PC-3 (cell line): ENCODE measurements at regions not wholly inside any gene's neighbourhood (a gene's known extent, or its start where the extent isn't known, plus 50 kb on each side); places are given as distances from the start of the nearest gene placed in this dataset.

Experiments used
- ATAC-seq: fragments of 200-7000 bp; cut with Tn5 transposase; 2 replicates; pipeline ENCODE4 v1.9.1; 2020; ENCODE audit warnings: mild to moderate bottlenecking, moderate library complexity
- BruUV-seq: library from RNA; stranded (reverse); fragments of 400-500 nt; replicated peaks from 2 replicates; lab custom pipeline; 2021; lab: Mats Ljungman, UMichigan
- CTCF ChIA-PET: fragments of 300-600 bp; sonication (Branson Sonifier 250); formaldehyde crosslinking; loops from one replicate; lab custom pipeline; 2022; ENCODE audit warnings: antibody characterized with exemption; lab: Charles Lee
- POLR2A ChIA-PET: fragments of 300-600 bp; sonication (Branson Sonifier 250); formaldehyde crosslinking; loops from one replicate; lab custom pipeline; 2022; ENCODE audit warnings: antibody characterized with exemption; ENCODE audit not compliant: unreplicated experiment; lab: Charles Lee
- DNase-seq: peaks from one replicate; pipeline ENCODE4 v3.0.0-alpha.2; 2015
- H2AFZ ChIP-seq: fragments of 300-600 bp; sonication (generic); 2 replicates; pipeline ENCODE4 v1.6.0; 2016; ENCODE audit warnings: antibody characterized with exemption, low read length
- H3F3A ChIP-seq: fragments of 300-600 bp; sonication (generic); one replicate; pipeline ENCODE4 v1.6.0; 2017; ENCODE audit warnings: antibody characterized with exemption, low read length, control low read depth, mild to moderate bottlenecking; ENCODE audit not compliant: unreplicated experiment
- H3K27ac ChIP-seq: fragments of 300-600 bp; sonication (generic); 2 replicates; pipeline ENCODE4 v1.5.1; 2016; ENCODE audit warnings: mild to moderate bottlenecking, low read length
- H3K27me3 ChIP-seq: fragments of 300-600 bp; sonication (generic); 2 replicates; pipeline ENCODE4 v1.6.1; 2016; ENCODE audit warnings: low read length, mixed read lengths
- H3K36me3 ChIP-seq: fragments of 300-600 bp; sonication (generic); 2 replicates; pipeline ENCODE4 v1.6.1; 2016; ENCODE audit warnings: low read depth, mixed run types, low read length, mixed read lengths
- H3K4me1 ChIP-seq: fragments of 300-600 bp; sonication (generic); 2 replicates; pipeline ENCODE4 v1.5.1; 2016; ENCODE audit warnings: low read length; ENCODE audit not compliant: insufficient read depth
- H3K4me2 ChIP-seq: fragments of 300-600 bp; sonication (generic); 2 replicates; pipeline ENCODE4 v1.6.0; 2016; ENCODE audit warnings: low read length
- H3K4me3 ChIP-seq: fragments of 300-600 bp; sonication (generic); 2 replicates; pipeline ENCODE4 v1.5.1; 2016; ENCODE audit warnings: mild to moderate bottlenecking, low read length, mixed read lengths
- H3K79me2 ChIP-seq: fragments of 300-600 bp; sonication (generic); 2 replicates; pipeline ENCODE4 v1.6.1; 2017; ENCODE audit warnings: low read length, mixed read lengths
- H3K9ac ChIP-seq: fragments of 300-600 bp; sonication (generic); 2 replicates; pipeline ENCODE4 v1.6.0; 2016; ENCODE audit warnings: mild to moderate bottlenecking, low read length
- H3K9me2 ChIP-seq: fragments of 300-600 bp; sonication (generic); replicated peaks from 2 replicates; pipeline ENCODE4 v1.6.1; 2016; ENCODE audit warnings: mixed run types, low read length, mixed read lengths
- H3K9me3 ChIP-seq: fragments of 300-600 bp; sonication (generic); 2 replicates; pipeline ENCODE4 v1.6.1; 2016; ENCODE audit warnings: low read length, mixed read lengths
- H4K20me1 ChIP-seq: fragments of 300-600 bp; sonication (generic); 2 replicates; pipeline ENCODE4 v1.6.1; 2016; ENCODE audit warnings: low read length, mixed read lengths
- EZH2 ChIP-seq: fragments of 300-600 bp; sonication (generic); IDR thresholded peaks from one replicate; pipeline ENCODE4 v1.6.1; 2017; ENCODE audit warnings: antibody characterized with exemption, mild to moderate bottlenecking, low read length; ENCODE audit not compliant: unreplicated experiment
- EZH2phosphoT487 ChIP-seq: fragments of 300-600 bp; sonication (generic); IDR thresholded peaks from 2 replicates; pipeline ENCODE4 v1.6.1; 2018; ENCODE audit warnings: mild to moderate bottlenecking, antibody characterized with exemption, low read length, borderline replicate concordance
- intact Hi-C: fragments of 100-400 bp; cut with micrococcal nuclease; formaldehyde crosslinking; loops from 2 replicates; pipeline ENCODE4 v1.9.0; 2023
- TF ChIP-seq, protein P1 (sequence below): fragments of 300-600 bp; sonication (generic); conservative IDR thresholded peaks from 2 replicates; pipeline ENCODE4 v1.5.1; 2017; ENCODE audit warnings: antibody characterized with exemption, low read depth, mild to moderate bottlenecking, low read length

GRCh38 chr3:145650170-145650569 is 510.8 kb downstream of the PLOD2 start:
- Histone ChIP-seq H3K27me3 (no peaks in the 10 kb centered on the region), H3K4me3 (no peak overlapping the region), H3K9me3 (no peaks in the 10 kb centered on the region), H3F3A (no peaks in the 10 kb centered on the region), H3K4me1 (no peaks in the 10 kb centered on the region), H3K36me3 (no peaks in the 10 kb centered on the region), H3K9me2 (no peaks in the 10 kb centered on the region), H3K4me2 (no peak overlapping the region), H3K9ac (no peak overlapping the region), H3K79me2 (no peaks in the 10 kb centered on the region), H4K20me1 (no peaks in the 10 kb centered on the region), H3K27ac (no peak overlapping the region), H2AFZ (no peak overlapping the region)
- intact Hi-C loops, result no loop called here
- ChIA-PET POLR2A (no interaction called here), CTCF (no interaction called here)
- TF ChIP-seq EZH2 (no peak), EZH2phosphoT487 (no peak)
- TF ChIP-seq, protein P1, sequence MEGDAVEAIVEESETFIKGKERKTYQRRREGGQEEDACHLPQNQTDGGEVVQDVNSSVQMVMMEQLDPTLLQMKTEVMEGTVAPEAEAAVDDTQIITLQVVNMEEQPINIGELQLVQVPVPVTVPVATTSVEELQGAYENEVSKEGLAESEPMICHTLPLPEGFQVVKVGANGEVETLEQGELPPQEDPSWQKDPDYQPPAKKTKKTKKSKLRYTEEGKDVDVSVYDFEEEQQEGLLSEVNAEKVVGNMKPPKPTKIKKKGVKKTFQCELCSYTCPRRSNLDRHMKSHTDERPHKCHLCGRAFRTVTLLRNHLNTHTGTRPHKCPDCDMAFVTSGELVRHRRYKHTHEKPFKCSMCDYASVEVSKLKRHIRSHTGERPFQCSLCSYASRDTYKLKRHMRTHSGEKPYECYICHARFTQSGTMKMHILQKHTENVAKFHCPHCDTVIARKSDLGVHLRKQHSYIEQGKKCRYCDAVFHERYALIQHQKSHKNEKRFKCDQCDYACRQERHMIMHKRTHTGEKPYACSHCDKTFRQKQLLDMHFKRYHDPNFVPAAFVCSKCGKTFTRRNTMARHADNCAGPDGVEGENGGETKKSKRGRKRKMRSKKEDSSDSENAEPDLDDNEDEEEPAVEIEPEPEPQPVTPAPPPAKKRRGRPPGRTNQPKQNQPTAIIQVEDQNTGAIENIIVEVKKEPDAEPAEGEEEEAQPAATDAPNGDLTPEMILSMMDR, result no peak
- BruUV-seq, result no TSS peak
- DNase-seq (no peak), ATAC-seq (no peak)

DNA sequence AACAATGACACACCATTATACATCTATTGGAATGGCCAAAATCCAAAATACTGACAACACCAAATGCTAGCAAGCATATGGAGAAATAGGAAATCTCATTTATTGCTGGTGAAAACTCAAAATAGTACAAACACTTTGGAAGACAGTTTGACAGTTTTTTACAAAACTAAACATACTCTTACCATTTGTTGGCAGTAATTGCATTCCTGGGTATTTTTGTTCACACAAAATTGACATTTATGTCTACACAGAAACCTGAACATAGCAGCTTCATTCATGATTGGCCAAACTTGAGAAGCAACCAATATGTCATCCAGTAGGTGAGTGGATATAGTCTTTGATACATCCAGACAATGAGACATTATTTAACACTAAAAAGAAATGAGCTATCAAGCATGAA is 489.9 kb downstream of the PLOD2 start:
- Histone ChIP-seq H3K4me3 (no peak overlapping the region), H2AFZ (no peak overlapping the region), H4K20me1 (no peaks in the 10 kb centered on the region), H3F3A (no peaks in the 10 kb centered on the region), H3K27ac (no peak overlapping the region), H3K4me2 (no peak overlapping the region), H3K36me3 (no peaks in the 10 kb centered on the region), H3K9ac (no peak overlapping the region), H3K9me3 (no peaks in the 10 kb centered on the region), H3K79me2 (no peaks in the 10 kb centered on the region), H3K9me2 (no peaks in the 10 kb centered on the region), H3K4me1 (no peaks in the 10 kb centered on the region), H3K27me3 (no peaks in the 10 kb centered on the region)
- DNase-seq (no peak), ATAC-seq (no peak)
- ChIA-PET CTCF (no interaction called here), POLR2A (no interaction called here)
- BruUV-seq, result no TSS peak
- intact Hi-C loops, result no loop called here
- TF ChIP-seq EZH2, result no peak
- TF ChIP-seq, protein P1, result no peak
- no peak for TF ChIP-seq EZH2phosphoT487

DNA sequence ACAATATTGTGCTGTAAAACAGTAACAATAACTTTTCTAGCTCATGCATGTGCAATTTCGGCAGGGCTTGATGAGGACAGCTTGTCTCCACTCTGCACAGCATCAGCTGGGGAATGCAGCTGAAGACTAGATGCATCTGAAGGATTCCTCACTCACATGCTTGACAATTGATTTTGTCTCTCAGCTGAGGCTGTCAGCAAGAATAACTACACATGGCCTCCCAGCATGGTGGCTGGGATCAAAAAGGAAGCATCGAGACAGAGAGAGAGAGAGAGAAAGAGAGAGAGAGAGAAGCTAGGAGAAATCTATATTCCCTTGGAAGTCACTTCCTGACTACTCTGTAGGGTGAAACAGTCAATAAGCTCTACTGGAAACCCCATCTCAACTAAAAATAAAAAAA is 487.1 kb downstream of the PLOD2 start:
- no peak overlapping the region for H3K27ac ChIP-seq
- intact Hi-C loops, result no loop called here
- ATAC-seq (no peak), DNase-seq (no peak)
- no TSS peak for BruUV-seq
- H3K4me3 ChIP-seq, result no peak overlapping the region
- H3K79me2 ChIP-seq, result no peaks in the 10 kb centered on the region
- H3K4me1 ChIP-seq, result no peaks in the 10 kb centered on the region
- H3K36me3 ChIP-seq, result no peaks in the 10 kb centered on the region
- H3K4me2 ChIP-seq, result no peak overlapping the region
- TF ChIP-seq EZH2 (no peak), EZH2phosphoT487 (no peak)
- TF ChIP-seq, protein P1, result no peak
- H4K20me1 ChIP-seq, result no peaks in the 10 kb centered on the region
- H3K27me3 ChIP-seq, result no peaks in the 10 kb centered on the region
- H3F3A ChIP-seq, result no peaks in the 10 kb centered on the region
- no peaks in the 10 kb centered on the region for H3K9me2 ChIP-seq
- ChIA-PET POLR2A (interaction anchor here (0.7 kb wide), 1 partner anchor 544 kb away, joined by 5 read pairs; no protein-coding TSS in a partner anchor), CTCF (no interaction called here)
- no peaks in the 10 kb centered on the region for H3K9me3 ChIP-seq
- H3K9ac ChIP-seq, result no peak overlapping the region
- no peak overlapping the region for H2AFZ ChIP-seq
